ENCODE measurements at regions not wholly inside any gene's neighbourhood (a gene's known extent, or its start where the extent isn't known, plus 50 kb on each side); places are given as distances from the start of the nearest gene placed in this dataset.

GRCh38 chr6:145175470-145175869 lies 559.9 kb downstream of the EPM2A start:
- intact Hi-C loops (cut with micrococcal nuclease; ENCODE audit: unreplicated experiment): no loop called here
- Mint-ChIP-seq H3K4me1 (ENCODE audit: low read depth, unreplicated experiment) (no peaks in the 10 kb centered on the region), H3K36me3 (ENCODE audit: insufficient read depth, unreplicated experiment) (no peaks in the 10 kb centered on the region), H3K27me3 (ENCODE audit: unreplicated experiment) (no peaks in the 10 kb centered on the region), H3K4me3 (ENCODE audit: low read depth, unreplicated experiment) (no peak overlapping the region), H3K9me3 (ENCODE audit: low read depth, unreplicated experiment) (no peaks in the 10 kb centered on the region), H3K27ac (ENCODE audit: unreplicated experiment) (no peak overlapping the region)
- no peak for TF ChIP-seq CTCF (IDR thresholded peaks at IDR 0.05; ENCODE audit: unreplicated experiment)
- BruUV-seq (replicated peaks): no TSS peak
- no peak for DNase-seq
- CTCF ChIA-PET: no interaction called here

GRCh38 chr6:145178391-145178790 lies 556.9 kb downstream of the EPM2A start:
- CTCF ChIA-PET: no interaction called here
- no peak for DNase-seq
- Mint-ChIP-seq H3K36me3 (ENCODE audit: insufficient read depth, unreplicated experiment) (no peaks in the 10 kb centered on the region), H3K9me3 (ENCODE audit: low read depth, unreplicated experiment) (no peaks in the 10 kb centered on the region), H3K27me3 (ENCODE audit: unreplicated experiment) (no peaks in the 10 kb centered on the region), H3K4me1 (ENCODE audit: low read depth, unreplicated experiment) (no peaks in the 10 kb centered on the region), H3K27ac (ENCODE audit: unreplicated experiment) (no peak overlapping the region), H3K4me3 (ENCODE audit: low read depth, unreplicated experiment) (no peak overlapping the region)
- no TSS peak for BruUV-seq (replicated peaks)
- no peak for TF ChIP-seq CTCF (IDR thresholded peaks at IDR 0.05; ENCODE audit: unreplicated experiment)
- intact Hi-C loops (cut with micrococcal nuclease; ENCODE audit: unreplicated experiment): no loop called here

GRCh38 chr6:145187491-145188206 lies 547.7 kb downstream of the EPM2A start:
- TF ChIP-seq CTCF (IDR thresholded peaks at IDR 0.05; ENCODE audit: unreplicated experiment): no peak
- no peak for DNase-seq
- no peak overlapping the region for H3K27ac Mint-ChIP-seq (ENCODE audit: unreplicated experiment)
- CTCF ChIA-PET: no interaction called here
- no peaks in the 10 kb centered on the region for H3K27me3 Mint-ChIP-seq (ENCODE audit: unreplicated experiment)
- no peaks in the 10 kb centered on the region for H3K9me3 Mint-ChIP-seq (ENCODE audit: low read depth, unreplicated experiment)
- no peak overlapping the region for H3K4me3 Mint-ChIP-seq (ENCODE audit: low read depth, unreplicated experiment)
- BruUV-seq (replicated peaks): no TSS peak
- H3K36me3 Mint-ChIP-seq (ENCODE audit: insufficient read depth, unreplicated experiment): no peaks in the 10 kb centered on the region
- intact Hi-C loops (cut with micrococcal nuclease; ENCODE audit: unreplicated experiment): no loop called here
- no peaks in the 10 kb centered on the region for H3K4me1 Mint-ChIP-seq (ENCODE audit: low read depth, unreplicated experiment)

- Mint-ChIP-seq H3K4me1 (ENCODE audit: low read depth, unreplicated experiment) (no peaks in the 10 kb centered on the region), H3K27me3 (ENCODE audit: unreplicated experiment) (no peaks in the 10 kb centered on the region), H3K36me3 (ENCODE audit: insufficient read depth, unreplicated experiment) (no peaks in the 10 kb centered on the region), H3K4me3 (ENCODE audit: low read depth, unreplicated experiment) (no peak overlapping the region), H3K27ac (ENCODE audit: unreplicated experiment) (no peak overlapping the region), H3K9me3 (ENCODE audit: low read depth, unreplicated experiment) (no peaks in the 10 kb centered on the region)
- BruUV-seq (replicated peaks): no TSS peak
- TF ChIP-seq CTCF (IDR thresholded peaks at IDR 0.05; ENCODE audit: unreplicated experiment): no peak
- CTCF ChIA-PET: no interaction called here
- intact Hi-C loops (cut with micrococcal nuclease; ENCODE audit: unreplicated experiment): no loop called here
- DNase-seq: no peak
These were observed 545.5 kb downstream of the EPM2A start for GRCh38 chr6:145189836-145190235.
